ENCODE measurements at regions not wholly inside any gene's neighbourhood (a gene's known extent, or its start where the extent isn't known, plus 50 kb on each side); places are given as distances from the start of the nearest gene placed in this dataset.
"Not testable (repeated sequence)": the region's sequence is repeated elsewhere in the genome, so short reads cannot be mapped to it uniquely, and the experiment has no call there.

DNA sequence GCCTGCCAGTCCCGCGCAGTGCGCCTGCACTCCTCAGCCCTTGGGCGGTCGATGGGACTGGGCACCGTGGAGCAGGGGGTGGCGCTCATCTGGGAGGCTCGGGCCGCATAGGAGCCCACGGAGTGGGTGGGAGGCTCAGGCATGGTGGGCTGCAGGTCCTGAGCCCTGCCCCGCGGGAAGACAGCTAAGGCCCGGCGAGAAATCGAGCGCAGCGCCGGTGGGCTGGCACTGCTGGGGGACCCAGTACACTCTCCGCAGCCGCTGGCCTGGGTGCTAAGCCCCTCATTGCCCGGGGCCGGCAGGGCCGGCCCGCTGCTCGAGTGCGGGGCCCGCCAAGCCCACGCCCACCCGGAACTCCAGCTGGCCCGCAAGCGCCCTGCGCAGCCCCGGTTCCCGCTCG is 1565.3 kb downstream of the HACE1 start:
- TF ChIP-seq, protein P1, sequence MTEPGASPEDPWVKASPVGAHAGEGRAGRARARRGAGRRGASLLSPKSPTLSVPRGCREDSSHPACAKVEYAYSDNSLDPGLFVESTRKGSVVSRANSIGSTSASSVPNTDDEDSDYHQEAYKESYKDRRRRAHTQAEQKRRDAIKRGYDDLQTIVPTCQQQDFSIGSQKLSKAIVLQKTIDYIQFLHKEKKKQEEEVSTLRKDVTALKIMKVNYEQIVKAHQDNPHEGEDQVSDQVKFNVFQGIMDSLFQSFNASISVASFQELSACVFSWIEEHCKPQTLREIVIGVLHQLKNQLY (CRISPR knock-in tag; IDR thresholded peaks at IDR 0.05) = not testable (repeated sequence)
- TF ChIP-seq, protein P2, sequence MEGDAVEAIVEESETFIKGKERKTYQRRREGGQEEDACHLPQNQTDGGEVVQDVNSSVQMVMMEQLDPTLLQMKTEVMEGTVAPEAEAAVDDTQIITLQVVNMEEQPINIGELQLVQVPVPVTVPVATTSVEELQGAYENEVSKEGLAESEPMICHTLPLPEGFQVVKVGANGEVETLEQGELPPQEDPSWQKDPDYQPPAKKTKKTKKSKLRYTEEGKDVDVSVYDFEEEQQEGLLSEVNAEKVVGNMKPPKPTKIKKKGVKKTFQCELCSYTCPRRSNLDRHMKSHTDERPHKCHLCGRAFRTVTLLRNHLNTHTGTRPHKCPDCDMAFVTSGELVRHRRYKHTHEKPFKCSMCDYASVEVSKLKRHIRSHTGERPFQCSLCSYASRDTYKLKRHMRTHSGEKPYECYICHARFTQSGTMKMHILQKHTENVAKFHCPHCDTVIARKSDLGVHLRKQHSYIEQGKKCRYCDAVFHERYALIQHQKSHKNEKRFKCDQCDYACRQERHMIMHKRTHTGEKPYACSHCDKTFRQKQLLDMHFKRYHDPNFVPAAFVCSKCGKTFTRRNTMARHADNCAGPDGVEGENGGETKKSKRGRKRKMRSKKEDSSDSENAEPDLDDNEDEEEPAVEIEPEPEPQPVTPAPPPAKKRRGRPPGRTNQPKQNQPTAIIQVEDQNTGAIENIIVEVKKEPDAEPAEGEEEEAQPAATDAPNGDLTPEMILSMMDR (IDR thresholded peaks at IDR 0.05) = not testable (repeated sequence)
- not testable (repeated sequence) for TF ChIP-seq NFYB (CRISPR knock-in tag; conservative IDR thresholded peaks at IDR 0.05; ENCODE audit: low read depth); ATF1 (CRISPR knock-in tag; IDR thresholded peaks at IDR 0.05); CREB1 (CRISPR knock-in tag; IDR thresholded peaks at IDR 0.05); FOXJ3 (CRISPR knock-in tag; IDR thresholded peaks at IDR 0.05; ENCODE audit: borderline replicate concordance); ZBTB21 (CRISPR knock-in tag; IDR thresholded peaks at IDR 0.05; ENCODE audit: borderline replicate concordance); SMAD4 (CRISPR knock-in tag; IDR thresholded peaks at IDR 0.05)
- TF ChIP-seq, protein P3, sequence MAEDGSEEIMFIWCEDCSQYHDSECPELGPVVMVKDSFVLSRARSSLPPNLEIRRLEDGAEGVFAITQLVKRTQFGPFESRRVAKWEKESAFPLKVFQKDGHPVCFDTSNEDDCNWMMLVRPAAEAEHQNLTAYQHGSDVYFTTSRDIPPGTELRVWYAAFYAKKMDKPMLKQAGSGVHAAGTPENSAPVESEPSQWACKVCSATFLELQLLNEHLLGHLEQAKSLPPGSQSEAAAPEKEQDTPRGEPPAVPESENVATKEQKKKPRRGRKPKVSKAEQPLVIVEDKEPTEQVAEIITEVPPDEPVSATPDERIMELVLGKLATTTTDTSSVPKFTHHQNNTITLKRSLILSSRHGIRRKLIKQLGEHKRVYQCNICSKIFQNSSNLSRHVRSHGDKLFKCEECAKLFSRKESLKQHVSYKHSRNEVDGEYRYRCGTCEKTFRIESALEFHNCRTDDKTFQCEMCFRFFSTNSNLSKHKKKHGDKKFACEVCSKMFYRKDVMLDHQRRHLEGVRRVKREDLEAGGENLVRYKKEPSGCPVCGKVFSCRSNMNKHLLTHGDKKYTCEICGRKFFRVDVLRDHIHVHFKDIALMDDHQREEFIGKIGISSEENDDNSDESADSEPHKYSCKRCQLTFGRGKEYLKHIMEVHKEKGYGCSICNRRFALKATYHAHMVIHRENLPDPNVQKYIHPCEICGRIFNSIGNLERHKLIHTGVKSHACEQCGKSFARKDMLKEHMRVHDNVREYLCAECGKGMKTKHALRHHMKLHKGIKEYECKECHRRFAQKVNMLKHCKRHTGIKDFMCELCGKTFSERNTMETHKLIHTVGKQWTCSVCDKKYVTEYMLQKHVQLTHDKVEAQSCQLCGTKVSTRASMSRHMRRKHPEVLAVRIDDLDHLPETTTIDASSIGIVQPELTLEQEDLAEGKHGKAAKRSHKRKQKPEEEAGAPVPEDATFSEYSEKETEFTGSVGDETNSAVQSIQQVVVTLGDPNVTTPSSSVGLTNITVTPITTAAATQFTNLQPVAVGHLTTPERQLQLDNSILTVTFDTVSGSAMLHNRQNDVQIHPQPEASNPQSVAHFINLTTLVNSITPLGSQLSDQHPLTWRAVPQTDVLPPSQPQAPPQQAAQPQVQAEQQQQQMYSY (CRISPR knock-in tag; IDR thresholded peaks at IDR 0.05) = not testable (repeated sequence)
- TF ChIP-seq, protein P4, sequence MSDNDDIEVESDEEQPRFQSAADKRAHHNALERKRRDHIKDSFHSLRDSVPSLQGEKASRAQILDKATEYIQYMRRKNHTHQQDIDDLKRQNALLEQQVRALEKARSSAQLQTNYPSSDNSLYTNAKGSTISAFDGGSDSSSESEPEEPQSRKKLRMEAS (CRISPR knock-in tag; IDR thresholded peaks at IDR 0.05) = not testable (repeated sequence)
- TF ChIP-seq, protein P5, sequence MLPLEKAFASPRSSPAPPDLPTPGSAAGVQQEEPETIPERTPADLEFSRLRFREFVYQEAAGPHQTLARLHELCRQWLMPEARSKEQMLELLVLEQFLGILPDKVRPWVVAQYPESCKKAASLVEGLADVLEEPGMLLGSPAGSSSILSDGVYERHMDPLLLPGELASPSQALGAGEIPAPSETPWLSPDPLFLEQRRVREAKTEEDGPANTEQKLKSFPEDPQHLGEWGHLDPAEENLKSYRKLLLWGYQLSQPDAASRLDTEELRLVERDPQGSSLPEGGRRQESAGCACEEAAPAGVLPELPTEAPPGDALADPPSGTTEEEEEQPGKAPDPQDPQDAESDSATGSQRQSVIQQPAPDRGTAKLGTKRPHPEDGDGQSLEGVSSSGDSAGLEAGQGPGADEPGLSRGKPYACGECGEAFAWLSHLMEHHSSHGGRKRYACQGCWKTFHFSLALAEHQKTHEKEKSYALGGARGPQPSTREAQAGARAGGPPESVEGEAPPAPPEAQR (CRISPR knock-in tag; IDR thresholded peaks at IDR 0.05) = not testable (repeated sequence)

All from WTC11 (cell line).